SU-DHL-6 (cell line): ENCODE measurements at regions not wholly inside any gene's neighbourhood (a gene's known extent, or its start where the extent isn't known, plus 50 kb on each side); places are given as distances from the start of the nearest gene placed in this dataset.
"Not testable (repeated sequence)": the region's sequence is repeated elsewhere in the genome, so short reads cannot be mapped to it uniquely, and the experiment has no call there.

Experiments used
- H2AFZ ChIP-seq: fragments of 200-600 bp; sonication (generic); 2 replicates; pipeline ENCODE4 v1.6.1; 2014; ENCODE audit warnings: low read depth, mild to moderate bottlenecking, moderate library complexity, mixed read lengths, antibody characterized with exemption, low read length; ENCODE audit not compliant: severe bottlenecking
- H3F3A ChIP-seq: fragments of 200-600 bp; shearing (Covaris generic); 2 replicates; pipeline ENCODE4 v1.6.0; 2016; ENCODE audit warnings: antibody characterized with exemption, mild to moderate bottlenecking; ENCODE audit not compliant: insufficient read depth
- H3K27ac ChIP-seq: fragments of 200-600 bp; sonication (generic); 2 replicates; pipeline ENCODE4 v1.5.1; 2016; ENCODE audit warnings: low read depth, mild to moderate bottlenecking, low read length, moderate library complexity, mixed read lengths
- H3K27me3 ChIP-seq: fragments of 200-600 bp; sonication (generic), shearing (Covaris generic); 2 replicates; pipeline ENCODE4 v1.6.0; 2014; ENCODE audit warnings: mild to moderate bottlenecking, low read length
- H3K36me3 ChIP-seq: fragments of 200-600 bp; sonication (generic); 2 replicates; pipeline ENCODE4 v1.6.1; 2014; ENCODE audit warnings: mild to moderate bottlenecking, low read length, mixed read lengths
- H3K4me2 ChIP-seq: fragments of 300-600, 200-600 bp; shearing (Covaris generic), sonication (generic); 2 replicates; pipeline ENCODE4 v1.6.0; 2014; ENCODE audit warnings: low read length, low read depth, mild to moderate bottlenecking; ENCODE audit not compliant: poor library complexity, severe bottlenecking
- H3K4me3 ChIP-seq: fragments of 200-600 bp; sonication (generic); 2 replicates; pipeline ENCODE4 v1.5.1; 2014; ENCODE audit warnings: antibody characterized with exemption, low read length, mild to moderate bottlenecking, mixed read lengths; ENCODE audit not compliant: insufficient read depth, poor library complexity, severe bottlenecking
- H3K79me2 ChIP-seq: fragments of 200-600 bp; sonication (generic); 2 replicates; pipeline ENCODE4 v1.6.1; 2014; ENCODE audit warnings: mild to moderate bottlenecking, low read length, moderate library complexity; ENCODE audit not compliant: insufficient read depth
- H3K9ac ChIP-seq: fragments of 200-600 bp; sonication (generic); 2 replicates; pipeline ENCODE4 v1.7.0; 2014; ENCODE audit warnings: mild to moderate bottlenecking, low read length
- H3K9me2 ChIP-seq: fragments of 200-600 bp; sonication (generic); replicated peaks from 2 replicates; pipeline ENCODE4 v1.6.1; 2014; ENCODE audit warnings: low read length; ENCODE audit not compliant: insufficient read depth
- H3K9me3 ChIP-seq: fragments of 200-600 bp; sonication (generic); 2 replicates; pipeline ENCODE4 v1.6.1; 2014; ENCODE audit warnings: low read length, mixed read lengths; ENCODE audit not compliant: insufficient read depth
- H4K20me1 ChIP-seq: fragments of 200-600 bp; sonication (generic); 2 replicates; pipeline ENCODE4 v1.6.1; 2014; ENCODE audit warnings: low read depth, mild to moderate bottlenecking, antibody characterized with exemption, low read length, moderate library complexity, mixed read lengths
- CTCF ChIP-seq: fragments of 200-600 bp; sonication (generic); IDR thresholded peaks from one replicate; pipeline ENCODE4 v1.5.1; 2017; ENCODE audit warnings: antibody characterized with exemption, mild to moderate bottlenecking, low read length, moderate library complexity; ENCODE audit not compliant: insufficient read depth, poor library complexity, severe bottlenecking
- EZH2phosphoT487 ChIP-seq: fragments of 200-600 bp; sonication (generic), shearing (Covaris generic); conservative IDR thresholded peaks from 2 replicates; pipeline ENCODE4 v1.6.1; 2018; ENCODE audit warnings: mild to moderate bottlenecking, antibody characterized with exemption, low read length, moderate library complexity, mixed read lengths

DNA sequence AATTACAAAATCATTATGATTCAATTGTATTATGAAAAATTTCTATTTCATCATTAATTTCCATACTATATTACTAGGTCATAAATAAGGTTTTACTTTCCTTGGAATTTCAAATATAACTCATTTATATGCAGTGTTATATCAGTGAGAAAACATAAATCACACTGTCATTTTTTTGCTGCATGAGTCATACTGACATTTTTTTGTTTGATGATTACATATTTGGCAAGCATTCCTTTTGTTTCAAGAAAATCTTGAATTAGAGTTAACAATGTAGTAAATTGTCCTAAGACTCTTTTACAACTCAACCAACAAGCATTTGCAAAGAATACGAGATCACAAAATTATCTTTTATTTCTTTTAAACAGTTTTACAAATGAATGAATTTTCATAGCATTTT, 298.4 kb upstream of the SEMA6A start:
- Histone ChIP-seq H3K36me3 (no peaks in the 10 kb centered on the region), H3K79me2 (no peaks in the 10 kb centered on the region), H3K9me3 (no peaks in the 10 kb centered on the region), H3K4me2 (no peak overlapping the region), H3K9ac (no peak overlapping the region), H3K9me2 (no peaks in the 10 kb centered on the region), H3K27ac (no peak overlapping the region), H3K4me3 (no peak overlapping the region), H3F3A (no peaks in the 10 kb centered on the region), H2AFZ (no peak overlapping the region), H4K20me1 (no peaks in the 10 kb centered on the region), H3K27me3 (no peaks in the 10 kb centered on the region)
- no peak for TF ChIP-seq EZH2phosphoT487

GRCh38 chr5:116872486-116872885, 297.9 kb upstream of the SEMA6A start:
- Histone ChIP-seq H3K9me2 (no peaks in the 10 kb centered on the region), H3K27ac (no peak overlapping the region), H3F3A (no peaks in the 10 kb centered on the region), H3K4me3 (no peak overlapping the region), H3K4me2 (no peak overlapping the region), H3K79me2 (no peaks in the 10 kb centered on the region), H3K9me3 (no peaks in the 10 kb centered on the region), H4K20me1 (no peaks in the 10 kb centered on the region), H3K9ac (no peak overlapping the region), H3K36me3 (no peaks in the 10 kb centered on the region), H2AFZ (no peak overlapping the region), H3K27me3 (no peaks in the 10 kb centered on the region)
- TF ChIP-seq EZH2phosphoT487 (no peak), CTCF (no peak)

DNA sequence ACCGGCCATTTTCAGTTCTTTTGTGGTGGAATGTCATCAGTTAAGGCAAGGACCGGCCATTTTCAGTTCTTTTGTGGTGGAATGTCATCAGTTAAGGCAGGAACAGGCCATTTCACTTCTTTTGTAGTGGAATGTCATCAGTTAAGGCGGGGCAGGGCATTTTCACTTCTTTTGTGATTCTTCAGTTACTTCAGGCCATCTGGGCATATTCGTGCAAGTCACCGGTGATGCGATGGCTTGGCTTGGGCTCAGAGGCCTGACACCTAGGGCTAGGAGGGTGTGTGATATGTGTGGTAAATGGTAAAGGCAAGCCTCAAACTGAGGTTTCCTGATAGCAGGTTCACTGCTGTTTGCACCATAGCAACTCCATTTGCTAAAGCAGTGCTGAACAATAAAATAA, 293.2 kb upstream of the SEMA6A start:
- not testable (repeated sequence) for H3F3A ChIP-seq, H3K9me2 ChIP-seq, H3K4me3 ChIP-seq, H3K9ac ChIP-seq, H3K4me2 ChIP-seq, H3K36me3 ChIP-seq, H4K20me1 ChIP-seq, H3K27ac ChIP-seq, H3K27me3 ChIP-seq, H3K79me2 ChIP-seq, H2AFZ ChIP-seq, H3K9me3 ChIP-seq

DNA sequence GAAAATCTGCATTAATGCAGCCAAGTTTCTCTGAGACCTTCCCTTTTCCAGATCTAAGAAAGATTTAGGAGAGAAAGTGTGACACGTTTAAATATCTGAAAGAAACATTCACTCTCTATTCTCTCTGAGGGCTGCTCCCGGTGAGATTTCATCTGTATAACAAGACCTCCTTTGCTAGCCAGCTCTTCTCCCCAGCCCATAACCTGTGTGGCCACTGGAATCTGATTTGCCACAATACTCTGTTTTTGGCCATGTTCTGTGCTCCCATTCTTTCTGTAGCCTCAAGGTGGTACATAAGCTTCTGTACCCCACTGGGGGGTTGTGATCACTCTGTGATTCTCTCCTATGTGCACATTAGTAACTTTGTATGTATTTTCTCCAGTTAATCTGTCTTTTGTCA, 291.0 kb upstream of the SEMA6A start:
- TF ChIP-seq EZH2phosphoT487 (no peak), CTCF (no peak)
- Histone ChIP-seq H3K36me3 (no peaks in the 10 kb centered on the region), H4K20me1 (no peaks in the 10 kb centered on the region), H3F3A (no peaks in the 10 kb centered on the region), H3K27me3 (no peaks in the 10 kb centered on the region), H3K9ac (no peak overlapping the region), H3K4me2 (no peak overlapping the region), H2AFZ (no peak overlapping the region), H3K9me3 (no peaks in the 10 kb centered on the region), H3K4me3 (no peak overlapping the region), H3K9me2 (no peaks in the 10 kb centered on the region), H3K27ac (no peak overlapping the region), H3K79me2 (no peaks in the 10 kb centered on the region)
